ENCODE measurements at regions not wholly inside any gene's neighbourhood (a gene's known extent, or its start where the extent isn't known, plus 50 kb on each side); places are given as distances from the start of the nearest gene placed in this dataset.

- ChIA-PET POLR2A (no interaction called here), CTCF (no interaction called here)
- Mint-ChIP-seq H3K36me3 (ENCODE audit: low read depth) (no peaks in the 10 kb centered on the region), H3K4me1 (no peaks in the 10 kb centered on the region), H3K9me3 (ENCODE audit: low read depth) (no peaks in the 10 kb centered on the region), H3K27ac (no peak overlapping the region), H3K4me3 (no peak overlapping the region), H3K27me3 (peaks cover 25% of the 10 kb centered on the region)
- intact Hi-C loops (cut with DNase I, micrococcal nuclease): no loop called here
- ATAC-seq (no peak), DNase-seq (no peak)
Measured at GRCh38 chr5:124661317-124662141, 84.9 kb downstream of the ZNF608 start.

- H3K27ac Mint-ChIP-seq: no peak overlapping the region
- H3K4me1 Mint-ChIP-seq: no peaks in the 10 kb centered on the region
- H3K27me3 Mint-ChIP-seq: peaks cover 25% of the 10 kb centered on the region
- H3K4me3 Mint-ChIP-seq: no peak overlapping the region
- H3K9me3 Mint-ChIP-seq (ENCODE audit: low read depth): no peaks in the 10 kb centered on the region
- intact Hi-C loops (cut with DNase I, micrococcal nuclease): no loop called here
- no peaks in the 10 kb centered on the region for H3K36me3 Mint-ChIP-seq (ENCODE audit: low read depth)
- ChIA-PET CTCF (no interaction called here), POLR2A (no interaction called here)
- DNase-seq: no peak
- no peak for ATAC-seq
Measured at GRCh38 chr5:124660229-124661093, 86.0 kb downstream of the ZNF608 start.

GRCh38 chr5:124659798-124660197, 86.6 kb downstream of the ZNF608 start:
- H3K9me3 Mint-ChIP-seq (ENCODE audit: low read depth): no peaks in the 10 kb centered on the region
- intact Hi-C loops (cut with DNase I, micrococcal nuclease): no loop called here
- ChIA-PET POLR2A (interaction anchor here (0.6 kb wide), 1 partner anchor 1701 kb away, joined by 3 read pairs; no protein-coding TSS in a partner anchor), CTCF (no interaction called here)
- H3K4me1 Mint-ChIP-seq: no peaks in the 10 kb centered on the region
- H3K27ac Mint-ChIP-seq: no peak overlapping the region
- DNase-seq (no peak), ATAC-seq (no peak)
- no peak overlapping the region for H3K4me3 Mint-ChIP-seq
- H3K36me3 Mint-ChIP-seq (ENCODE audit: low read depth): no peaks in the 10 kb centered on the region
- H3K27me3 Mint-ChIP-seq: peaks cover 25% of the 10 kb centered on the region

GRCh38 chr5:124658867-124659557, 87.4 kb downstream of the ZNF608 start:
- no peak overlapping the region for H3K4me3 Mint-ChIP-seq
- no peaks in the 10 kb centered on the region for H3K4me1 Mint-ChIP-seq
- POLR2A ChIA-PET: interaction anchor here (0.6 kb wide), 1 partner anchor 1700 kb away, joined by 3 read pairs; no protein-coding TSS in a partner anchor
- ATAC-seq: no peak
- H3K27me3 Mint-ChIP-seq: peaks cover 23% of the 10 kb centered on the region
- H3K9me3 Mint-ChIP-seq (ENCODE audit: low read depth): no peaks in the 10 kb centered on the region
- H3K27ac Mint-ChIP-seq: no peak overlapping the region
- CTCF ChIA-PET: no interaction called here
- intact Hi-C loops (cut with DNase I, micrococcal nuclease): no loop called here
- H3K36me3 Mint-ChIP-seq (ENCODE audit: low read depth): no peaks in the 10 kb centered on the region
- no peak for DNase-seq

- ATAC-seq (no peak), DNase-seq (no peak)
- no peaks in the 10 kb centered on the region for H3K36me3 Mint-ChIP-seq (ENCODE audit: low read depth)
- peaks cover 5% of the 10 kb centered on the region for H3K4me1 Mint-ChIP-seq
- H3K27me3 Mint-ChIP-seq: peaks cover 21% of the 10 kb centered on the region
- no peak overlapping the region for H3K4me3 Mint-ChIP-seq
- intact Hi-C loops (cut with DNase I, micrococcal nuclease): no loop called here
- no peak overlapping the region for H3K27ac Mint-ChIP-seq
- H3K9me3 Mint-ChIP-seq (ENCODE audit: low read depth): no peaks in the 10 kb centered on the region
- CTCF ChIA-PET: no interaction called here
- POLR2A ChIA-PET: no interaction called here
Measured at GRCh38 chr5:124655921-124656511, 90.4 kb downstream of the ZNF608 start.

GRCh38 chr5:124655251-124655917, 91.1 kb downstream of the ZNF608 start:
- Mint-ChIP-seq H3K9me3 (ENCODE audit: low read depth) (no peaks in the 10 kb centered on the region), H3K4me3 (no peak overlapping the region), H3K27me3 (peaks cover 23% of the 10 kb centered on the region), H3K4me1 (peaks cover 5% of the 10 kb centered on the region), H3K27ac (no peak overlapping the region), H3K36me3 (ENCODE audit: low read depth) (no peaks in the 10 kb centered on the region)
- ChIA-PET POLR2A (no interaction called here), CTCF (no interaction called here)
- DNase-seq (no peak), ATAC-seq (no peak)
- intact Hi-C loops (cut with DNase I, micrococcal nuclease): no loop called here

GRCh38 chr5:124654418-124654817, 92.0 kb downstream of the ZNF608 start:
- ATAC-seq (no peak), DNase-seq (no peak)
- no peak overlapping the region for H3K4me3 Mint-ChIP-seq
- peaks cover 14% of the 10 kb centered on the region for H3K4me1 Mint-ChIP-seq
- H3K9me3 Mint-ChIP-seq (ENCODE audit: low read depth): no peaks in the 10 kb centered on the region
- ChIA-PET CTCF (no interaction called here), POLR2A (no interaction called here)
- intact Hi-C loops (cut with DNase I, micrococcal nuclease): no loop called here
- H3K27ac Mint-ChIP-seq: no peak overlapping the region
- H3K36me3 Mint-ChIP-seq (ENCODE audit: low read depth): no peaks in the 10 kb centered on the region
- H3K27me3 Mint-ChIP-seq: peaks cover 17% of the 10 kb centered on the region

- no peak overlapping the region for H3K27ac Mint-ChIP-seq
- H3K9me3 Mint-ChIP-seq (ENCODE audit: low read depth): no peaks in the 10 kb centered on the region
Measured at GRCh38 chr5:124653666-124654065, 92.8 kb downstream of the ZNF608 start.

GRCh38 chr5:124652892-124653441, 93.5 kb downstream of the ZNF608 start:
- Mint-ChIP-seq H3K9me3 (ENCODE audit: low read depth) (no peaks in the 10 kb centered on the region), H3K27me3 (peaks cover 18% of the 10 kb centered on the region), H3K27ac (no peak overlapping the region), H3K4me1 (peaks cover 26% of the 10 kb centered on the region), H3K4me3 (no peak overlapping the region), H3K36me3 (ENCODE audit: low read depth) (no peaks in the 10 kb centered on the region)
- ATAC-seq (no peak), DNase-seq (no peak)
- CTCF ChIA-PET: no interaction called here
- POLR2A ChIA-PET: no interaction called here
- intact Hi-C loops (cut with DNase I, micrococcal nuclease): no loop called here

More at GRCh38 chr5:124653666-124654065, 92.8 kb downstream of the ZNF608 start:
- DNase-seq (no peak), ATAC-seq (no peak)
- POLR2A ChIA-PET: no interaction called here
- intact Hi-C loops (cut with DNase I, micrococcal nuclease): no loop called here
- H3K4me3 Mint-ChIP-seq: no peak overlapping the region
- H3K27me3 Mint-ChIP-seq: peaks cover 12% of the 10 kb centered on the region
- CTCF ChIA-PET: no interaction called here
- H3K4me1 Mint-ChIP-seq: peaks cover 22% of the 10 kb centered on the region
- H3K36me3 Mint-ChIP-seq (ENCODE audit: low read depth): no peaks in the 10 kb centered on the region

- POLR2A ChIA-PET: no interaction called here
- peaks cover 22% of the 10 kb centered on the region for H3K27me3 Mint-ChIP-seq
- H3K9me3 Mint-ChIP-seq (ENCODE audit: low read depth): no peaks in the 10 kb centered on the region
- intact Hi-C loops (cut with DNase I, micrococcal nuclease): no loop called here
- H3K27ac Mint-ChIP-seq: no peak overlapping the region
- no peaks in the 10 kb centered on the region for H3K36me3 Mint-ChIP-seq (ENCODE audit: low read depth)
- H3K4me3 Mint-ChIP-seq: no peak overlapping the region
- CTCF ChIA-PET: no interaction called here
- peaks cover 26% of the 10 kb centered on the region for H3K4me1 Mint-ChIP-seq
- DNase-seq (no peak), ATAC-seq (no peak)
Measured at GRCh38 chr5:124652514-124652819, 94.0 kb downstream of the ZNF608 start.

All from activated CD4-positive, alpha-beta T cell treated with anti-CD3 and anti-CD28 coated beads for 36 hours (primary cell).